GM19043 (cell line): ENCODE measurements at regions not wholly inside any gene's neighbourhood (a gene's known extent, or its start where the extent isn't known, plus 50 kb on each side); places are given as distances from the start of the nearest gene placed in this dataset.

Experiments used
- ATAC-seq: cut with Tn5 transposase; IDR thresholded peaks from one replicate; pipeline ENCODE4 v1.9.1; 2021; ENCODE audit warnings: low read depth; ENCODE audit not compliant: unreplicated experiment

DNA sequence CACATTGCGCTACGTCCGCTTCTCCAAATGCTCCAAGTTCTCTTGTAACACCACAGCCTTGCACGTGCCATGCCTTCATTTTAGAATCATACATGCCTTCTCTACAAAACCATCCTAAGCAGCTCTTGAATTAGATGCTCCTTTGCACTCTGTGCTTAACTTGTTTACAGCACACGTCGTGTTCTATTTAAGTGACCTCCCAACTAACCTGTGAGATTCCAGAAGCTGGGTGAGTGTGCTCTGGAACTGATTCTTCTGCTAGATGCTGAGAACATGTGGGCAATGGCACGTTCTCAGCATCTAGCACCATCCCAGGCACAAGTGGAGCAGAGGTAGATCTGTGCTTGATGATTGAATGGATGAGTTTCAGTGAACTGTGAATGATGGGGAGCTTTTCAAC is 100.0 kb upstream of the NEDD9 start:
- no peak for ATAC-seq

GRCh38 chr6:11331111-11331510 is 98.6 kb upstream of the NEDD9 start:
- ATAC-seq = no peak

DNA sequence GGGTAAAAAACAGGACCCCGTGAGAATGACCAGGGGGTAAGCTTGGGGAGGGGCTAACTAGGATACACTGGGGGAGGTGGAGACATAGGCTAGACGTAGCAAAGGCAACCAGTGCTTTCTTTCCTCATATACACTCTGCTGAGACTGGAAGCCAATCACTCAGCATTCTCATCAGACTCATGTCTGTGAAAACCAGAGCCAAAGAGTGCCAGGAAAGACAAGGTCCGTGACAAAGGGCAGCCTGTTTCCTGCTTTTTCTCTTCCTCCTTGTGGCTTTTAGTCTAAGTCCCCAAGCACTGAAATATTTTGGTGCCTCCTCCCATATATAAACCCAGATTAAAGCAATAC is 97.9 kb upstream of the NEDD9 start:
- no peak for ATAC-seq

GRCh38 chr6:11329726-11330412 is 97.4 kb upstream of the NEDD9 start:
- no peak for ATAC-seq

DNA sequence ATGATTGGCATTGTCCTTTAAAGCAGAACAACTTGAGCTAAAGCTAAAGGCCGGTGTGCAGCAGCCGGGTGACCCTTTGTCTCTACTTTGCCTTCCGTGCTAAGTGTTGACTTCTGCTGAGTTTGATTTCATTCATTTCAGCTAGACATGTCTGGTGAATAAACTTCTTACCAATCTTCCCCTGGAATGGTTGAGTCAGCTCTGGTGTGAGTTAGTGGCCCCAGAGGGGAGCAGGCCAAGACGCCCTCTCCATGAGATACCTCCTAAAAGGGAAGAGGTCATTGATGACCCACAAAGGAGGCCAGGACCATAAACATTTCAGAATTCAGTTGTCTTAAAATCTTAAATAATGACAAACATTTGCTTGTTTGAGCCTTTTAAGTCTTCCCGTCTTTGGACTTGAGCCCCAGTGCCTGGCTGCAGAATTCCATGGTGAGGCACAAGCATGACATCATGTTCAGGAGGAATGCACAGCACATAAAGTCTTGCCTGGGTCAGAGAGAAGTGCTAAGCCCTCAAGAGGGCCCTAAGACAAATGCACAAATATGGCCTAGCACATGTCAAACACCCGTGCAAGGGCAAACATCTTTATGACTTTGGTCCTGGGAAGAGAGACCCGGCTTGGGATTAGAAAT is 96.3 kb upstream of the NEDD9 start:
- no peak for ATAC-seq

DNA sequence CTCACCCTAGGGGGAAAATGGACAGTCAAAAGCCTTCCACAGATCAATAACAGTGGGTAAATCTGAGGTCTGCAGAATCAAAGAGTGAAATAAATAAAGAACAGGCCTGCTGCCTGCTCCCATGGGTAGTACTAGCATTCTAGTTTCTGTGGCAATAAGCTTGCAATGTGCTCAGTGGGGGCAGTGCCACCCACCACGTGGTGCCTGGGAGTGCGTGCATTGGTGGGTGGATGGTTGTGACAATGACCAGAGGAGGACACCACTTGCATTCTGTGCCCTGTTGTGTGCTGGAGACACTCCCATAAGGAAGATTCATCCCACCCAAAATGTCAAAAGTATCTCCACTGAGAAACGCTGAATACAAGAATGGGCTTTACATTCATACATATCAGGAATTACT is 95.5 kb upstream of the NEDD9 start:
- no peak for ATAC-seq

- ATAC-seq = no peak
Observed at GRCh38 chr6:11326116-11326515, 93.6 kb upstream of the NEDD9 start.

DNA sequence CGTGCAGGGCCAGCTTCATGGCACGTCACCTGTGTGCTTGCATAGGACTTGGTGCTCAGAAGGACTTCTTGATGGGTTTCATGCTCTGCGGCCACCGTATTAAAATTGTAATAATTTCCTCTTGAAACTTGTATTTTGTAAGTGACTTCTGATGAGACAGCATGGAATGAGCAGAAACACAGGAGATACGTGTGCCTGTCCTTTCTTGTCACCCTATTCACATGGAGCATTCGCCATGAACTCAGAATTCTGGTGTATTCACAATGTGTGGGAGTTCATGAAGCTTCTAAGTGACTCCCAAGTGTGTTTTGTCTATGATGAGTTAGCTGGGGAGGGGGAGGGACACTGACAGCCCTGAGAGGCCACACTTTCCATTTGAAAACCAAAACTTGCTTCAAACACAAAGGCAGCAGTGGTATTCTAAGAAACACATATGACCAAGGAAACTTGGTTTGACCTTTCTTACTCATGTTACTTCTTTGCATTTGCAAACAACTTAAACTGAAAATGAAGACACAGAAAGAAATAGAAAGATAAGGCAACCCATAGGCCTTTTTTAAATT is 92.1 kb upstream of the NEDD9 start:
- peak; percentile 62 for ATAC-seq

DNA sequence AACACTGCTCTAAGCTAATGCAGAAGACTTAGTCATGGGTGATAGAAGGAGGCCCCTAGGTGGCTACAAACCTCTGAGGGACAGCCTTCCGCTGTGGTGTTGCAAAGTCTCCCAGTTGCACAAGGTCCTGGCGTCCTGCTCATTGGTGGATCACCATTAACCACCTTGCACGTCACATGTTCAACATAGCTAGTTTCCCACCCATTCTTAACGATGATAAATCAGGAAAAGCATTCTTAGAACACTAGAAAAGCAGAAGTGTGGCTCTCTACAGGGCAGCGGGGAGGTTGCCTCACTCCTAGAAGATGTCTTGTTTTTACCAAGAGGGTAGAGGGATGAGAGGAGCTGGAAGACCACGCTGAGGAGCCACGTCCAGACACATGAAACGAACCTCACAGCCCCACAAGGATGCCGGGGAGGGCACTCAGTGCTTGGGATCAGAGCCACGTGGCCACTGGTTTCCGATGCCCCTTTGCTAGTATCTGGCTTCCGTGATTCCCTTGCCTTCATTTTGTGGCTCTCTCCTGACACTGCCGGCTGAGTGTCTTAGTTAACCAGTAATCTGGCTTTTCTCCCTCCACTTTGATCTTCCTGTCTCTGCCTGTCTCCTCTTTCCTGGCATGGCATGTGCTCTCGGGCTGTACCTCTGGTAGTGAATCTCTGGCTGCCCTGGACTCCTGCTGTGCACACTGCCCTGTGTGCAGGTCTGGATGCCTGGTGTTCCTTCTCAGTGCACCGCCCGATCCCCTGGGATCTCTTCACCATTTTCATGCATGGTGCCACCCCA is 91.4 kb upstream of the NEDD9 start:
- ATAC-seq = peak; percentile 65

- ATAC-seq = no peak
Observed at GRCh38 chr6:11322252-11322885, 89.9 kb upstream of the NEDD9 start.

DNA sequence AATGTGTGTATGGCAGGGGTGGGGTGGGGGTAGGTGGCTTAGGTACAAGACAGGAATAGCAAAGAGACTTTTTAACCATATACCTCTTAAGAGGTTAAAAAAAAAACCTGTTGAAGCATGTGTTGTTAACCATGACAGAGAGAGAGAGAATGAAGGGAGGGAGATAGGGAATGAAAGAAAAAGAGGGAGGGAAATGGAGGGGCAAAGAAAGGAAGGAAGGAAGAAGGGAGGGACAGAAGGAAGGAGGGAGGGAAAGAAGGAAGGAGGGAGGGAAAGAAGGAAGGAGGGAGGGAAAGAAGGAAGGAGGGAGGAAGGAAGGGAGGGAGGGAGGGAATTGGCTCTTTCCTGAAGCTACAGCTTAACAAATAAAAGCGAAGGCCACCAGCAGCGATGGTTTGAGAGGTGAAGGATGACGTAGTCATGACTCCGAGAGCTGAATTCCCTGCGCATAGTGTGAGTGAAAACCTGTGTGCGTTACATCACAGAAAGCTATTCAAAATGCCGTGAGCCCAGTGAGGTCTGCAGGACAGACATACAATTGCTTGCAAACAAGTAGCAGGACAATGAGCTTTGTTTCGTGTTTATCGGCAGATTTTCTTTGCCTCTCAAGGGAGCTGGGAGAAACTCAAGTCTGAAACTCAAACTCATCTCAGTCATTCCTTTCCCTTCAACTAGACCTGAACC is 88.6 kb upstream of the NEDD9 start:
- ATAC-seq = no peak

- no peak for ATAC-seq
Observed at GRCh38 chr6:11318835-11319813, 86.7 kb upstream of the NEDD9 start.

DNA sequence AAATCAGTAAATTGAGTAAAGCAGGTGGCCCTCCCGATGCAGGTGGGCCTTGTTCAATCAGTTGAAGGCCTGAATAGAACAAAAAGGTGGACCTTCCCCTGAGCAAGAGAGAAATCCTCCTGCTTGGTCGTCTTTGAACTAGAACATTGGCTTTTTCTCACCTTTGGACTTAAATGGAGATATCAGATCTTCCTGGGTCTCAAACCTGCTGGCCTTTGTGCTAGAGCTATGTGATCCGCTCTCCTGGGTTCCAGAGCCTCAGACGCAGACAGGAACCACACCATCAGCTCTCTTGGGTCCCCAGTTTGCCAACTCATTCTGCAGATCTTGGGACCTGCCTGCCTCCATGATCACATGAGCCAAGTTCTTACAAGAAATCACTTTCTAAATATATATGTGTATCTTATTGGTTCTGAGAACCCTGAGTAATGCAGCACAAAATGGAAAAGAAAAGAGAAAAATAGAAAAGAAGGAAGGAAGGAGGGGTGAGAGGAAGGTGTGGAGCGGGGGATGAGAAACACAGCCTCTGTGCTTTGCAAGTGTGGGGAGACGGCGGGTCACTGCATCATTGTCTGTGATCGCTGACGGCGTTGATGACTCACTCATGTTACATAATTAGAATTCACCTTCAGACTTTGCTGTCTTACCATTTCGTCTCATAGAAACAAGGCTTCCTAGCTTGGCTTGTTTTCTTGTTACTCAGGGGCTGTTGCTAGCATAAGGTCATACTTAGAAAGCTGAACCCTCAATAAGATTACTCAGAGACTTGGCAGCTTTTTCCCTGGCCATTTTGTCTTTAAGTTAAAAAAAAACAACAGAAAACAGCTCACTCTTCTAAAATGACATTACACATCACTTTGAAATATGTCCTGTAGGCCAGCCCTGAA is 85.7 kb upstream of the NEDD9 start:
- ATAC-seq = no peak

DNA sequence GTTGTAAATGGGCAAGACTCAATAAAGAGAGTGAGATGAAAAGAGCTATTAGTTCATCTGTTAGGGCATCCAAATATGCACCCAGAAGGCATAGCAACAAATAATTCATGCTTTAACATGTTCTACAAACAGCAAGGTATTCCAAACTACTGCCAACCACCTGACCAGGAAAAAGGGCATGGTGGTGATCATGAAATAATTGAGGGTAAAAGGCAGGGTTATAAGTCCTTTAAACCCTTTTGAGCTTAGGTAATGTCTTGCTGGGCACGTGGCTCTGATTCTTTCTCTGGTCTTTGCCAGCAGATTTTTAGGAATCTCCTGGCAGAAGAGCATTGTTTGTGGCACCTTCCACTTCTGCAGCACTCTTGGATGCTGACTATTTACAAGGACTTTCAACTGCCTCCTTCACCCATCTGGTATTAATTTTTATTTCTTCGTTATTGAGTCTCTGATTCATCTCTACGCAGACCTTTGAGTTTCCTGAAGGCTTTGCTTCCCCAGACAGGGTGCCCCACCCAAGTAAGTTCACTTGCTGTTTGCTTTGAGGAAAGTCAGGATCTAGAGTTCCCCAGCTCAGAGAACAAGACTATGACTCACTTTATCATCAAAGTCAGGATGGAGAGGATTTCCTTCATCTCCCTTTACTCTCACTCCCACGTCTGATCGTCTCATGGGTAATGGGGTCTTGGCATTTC is 83.4 kb upstream of the NEDD9 start:
- ATAC-seq = no peak

DNA sequence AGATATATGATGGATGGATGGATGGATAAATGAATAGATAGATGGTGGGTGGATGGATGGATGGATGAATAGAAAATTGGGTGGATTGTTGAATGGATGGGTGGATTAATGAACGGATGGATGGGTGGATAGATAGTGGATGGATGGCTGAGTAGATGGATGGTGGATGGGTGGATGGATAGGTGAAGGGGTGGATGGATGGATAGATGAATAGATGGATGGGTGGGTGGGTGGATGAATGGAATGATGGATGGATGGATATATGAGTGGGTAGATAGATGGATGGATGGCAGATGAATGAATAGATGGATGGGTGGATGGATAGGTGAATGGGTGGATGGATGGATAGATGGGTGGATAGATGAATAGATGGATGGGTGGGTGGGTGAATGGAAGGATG is 80.7 kb upstream of the NEDD9 start:
- no peak for ATAC-seq

GRCh38 chr6:11311970-11312369 is 79.5 kb upstream of the NEDD9 start:
- no peak for ATAC-seq

DNA sequence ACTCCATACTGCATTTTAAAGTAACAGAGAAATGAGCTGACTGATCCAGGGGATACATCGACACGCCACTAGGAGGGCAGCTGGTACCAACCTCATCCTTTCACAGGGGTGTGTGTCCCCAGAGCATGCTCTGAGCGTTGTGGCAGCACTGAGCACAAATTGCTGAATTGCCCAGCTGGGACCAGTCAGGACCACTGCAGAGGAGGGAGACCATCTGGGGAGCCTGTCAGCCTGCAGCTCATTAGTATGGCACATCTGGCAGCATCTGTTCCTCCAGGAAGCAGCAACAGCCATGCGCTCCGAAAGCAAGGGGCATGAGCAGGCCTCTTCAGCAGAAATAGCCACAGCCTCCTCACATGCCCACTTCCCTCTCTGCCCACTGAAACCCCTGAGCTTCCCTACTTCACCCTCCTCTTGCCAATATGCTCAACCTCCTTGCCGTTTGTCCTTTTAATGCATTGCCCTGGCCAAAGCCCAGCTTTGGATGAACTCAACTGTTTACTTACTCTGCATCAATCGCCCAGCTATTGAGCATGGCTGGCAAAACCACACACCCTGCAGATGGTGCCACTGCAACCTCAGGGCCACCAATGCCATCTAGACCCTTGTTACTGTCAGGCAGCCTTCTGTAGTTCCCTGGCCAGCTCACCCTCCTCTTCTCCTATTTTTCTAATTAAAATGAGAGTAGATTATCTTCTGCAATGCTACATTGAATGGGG is 77.6 kb upstream of the NEDD9 start:
- ATAC-seq = no peak
